ENCODE measurements at regions not wholly inside any gene's neighbourhood (a gene's known extent, or its start where the extent isn't known, plus 50 kb on each side); places are given as distances from the start of the nearest gene placed in this dataset.

DNA sequence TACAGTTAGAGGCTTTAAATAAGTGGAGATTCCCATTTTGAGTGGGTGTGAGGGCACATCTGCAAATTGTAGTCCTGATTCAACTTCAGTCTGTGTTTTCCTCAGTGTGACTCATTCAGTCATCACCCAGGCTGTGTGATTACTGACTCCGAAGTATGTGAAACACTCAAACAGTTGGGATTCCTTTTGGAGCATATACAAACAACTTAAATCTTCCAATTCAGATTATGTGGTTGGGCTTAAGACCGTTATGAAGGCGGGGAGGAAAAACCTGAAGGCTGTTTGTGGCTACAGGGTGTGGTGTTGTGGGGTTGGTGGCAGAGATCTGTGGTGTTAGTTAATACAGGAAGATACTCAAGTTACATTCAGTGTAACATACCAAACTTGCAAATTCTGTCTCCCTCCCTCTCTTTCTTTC is 259.7 kb upstream of the FERD3L start:
- TF ChIP-seq POLR2A (IDR thresholded peaks at IDR 0.05) = no peak
- no peak for TF ChIP-seq CTCF (IDR thresholded peaks at IDR 0.05)
- TF ChIP-seq POLR2AphosphoS5 (IDR thresholded peaks at IDR 0.05) = no peak
- DNase-seq (ENCODE audit: low spot score in 2 of 2) = no peak
- Histone ChIP-seq H3K36me3 (no peaks in the 10 kb centered on the region), H3K27me3 (no peaks in the 10 kb centered on the region), H3K4me3 (no peak overlapping the region), H3K9me3 (no peaks in the 10 kb centered on the region), H3K4me1 (no peaks in the 10 kb centered on the region), H3K27ac (no peak overlapping the region)
- intact Hi-C loops (cut with DNase I; ENCODE audit: low total_unique reads) = no loop called here

GRCh38 chr7:19403691-19404090 is 258.5 kb upstream of the FERD3L start:
- DNase-seq (ENCODE audit: low spot score in 2 of 2) = no peak
- Histone ChIP-seq H3K4me3 (no peak overlapping the region), H3K36me3 (no peaks in the 10 kb centered on the region), H3K4me1 (no peaks in the 10 kb centered on the region), H3K27ac (no peak overlapping the region), H3K9me3 (no peaks in the 10 kb centered on the region), H3K27me3 (no peaks in the 10 kb centered on the region)
- TF ChIP-seq POLR2A (IDR thresholded peaks at IDR 0.05) = no peak
- no peak for TF ChIP-seq CTCF (IDR thresholded peaks at IDR 0.05)
- TF ChIP-seq POLR2AphosphoS5 (IDR thresholded peaks at IDR 0.05) = no peak
- intact Hi-C loops (cut with DNase I; ENCODE audit: low total_unique reads) = no loop called here

GRCh38 chr7:19401461-19401860 is 256.2 kb upstream of the FERD3L start:
- intact Hi-C loops (cut with DNase I; ENCODE audit: low total_unique reads) = no loop called here
- no peak overlapping the region for H3K27ac ChIP-seq
- no peaks in the 10 kb centered on the region for H3K36me3 ChIP-seq
- H3K4me1 ChIP-seq = no peaks in the 10 kb centered on the region
- no peaks in the 10 kb centered on the region for H3K27me3 ChIP-seq
- TF ChIP-seq CTCF (IDR thresholded peaks at IDR 0.05) (no peak), POLR2AphosphoS5 (IDR thresholded peaks at IDR 0.05) (no peak), POLR2A (IDR thresholded peaks at IDR 0.05) (no peak)
- no peak overlapping the region for H3K4me3 ChIP-seq
- no peak for DNase-seq (ENCODE audit: low spot score in 2 of 2)
- no peaks in the 10 kb centered on the region for H3K9me3 ChIP-seq

- Histone ChIP-seq H3K27ac (no peak overlapping the region), H3K9me3 (no peaks in the 10 kb centered on the region), H3K4me1 (no peaks in the 10 kb centered on the region), H3K36me3 (no peaks in the 10 kb centered on the region), H3K27me3 (no peaks in the 10 kb centered on the region), H3K4me3 (no peak overlapping the region)
- DNase-seq (ENCODE audit: low spot score in 2 of 2) = no peak
- no peak for TF ChIP-seq POLR2AphosphoS5 (IDR thresholded peaks at IDR 0.05)
- TF ChIP-seq CTCF (IDR thresholded peaks at IDR 0.05) = no peak
- TF ChIP-seq POLR2A (IDR thresholded peaks at IDR 0.05) = no peak
- intact Hi-C loops (cut with DNase I; ENCODE audit: low total_unique reads) = no loop called here
Observed at GRCh38 chr7:19400758-19401254, 255.6 kb upstream of the FERD3L start.

- intact Hi-C loops (cut with DNase I; ENCODE audit: low total_unique reads) = no loop called here
- Histone ChIP-seq H3K27ac (no peak overlapping the region), H3K27me3 (no peaks in the 10 kb centered on the region), H3K4me3 (no peak overlapping the region), H3K36me3 (no peaks in the 10 kb centered on the region), H3K4me1 (no peaks in the 10 kb centered on the region), H3K9me3 (no peaks in the 10 kb centered on the region)
- DNase-seq (ENCODE audit: low spot score in 2 of 2) = no peak
- TF ChIP-seq CTCF (IDR thresholded peaks at IDR 0.05) = no peak
- TF ChIP-seq POLR2A (IDR thresholded peaks at IDR 0.05) = no peak
- TF ChIP-seq POLR2AphosphoS5 (IDR thresholded peaks at IDR 0.05) = no peak
Observed at GRCh38 chr7:19397911-19398310, 252.7 kb upstream of the FERD3L start.

Data from breast epithelium (tissue), 4 donors.